ENCODE measurements at regions not wholly inside any gene's neighbourhood (a gene's known extent, or its start where the extent isn't known, plus 50 kb on each side); places are given as distances from the start of the nearest gene placed in this dataset.

GRCh38 chr13:75231235-75231634 lies 250.7 kb downstream of the TBC1D4 start:
- TF ChIP-seq, protein P1, sequence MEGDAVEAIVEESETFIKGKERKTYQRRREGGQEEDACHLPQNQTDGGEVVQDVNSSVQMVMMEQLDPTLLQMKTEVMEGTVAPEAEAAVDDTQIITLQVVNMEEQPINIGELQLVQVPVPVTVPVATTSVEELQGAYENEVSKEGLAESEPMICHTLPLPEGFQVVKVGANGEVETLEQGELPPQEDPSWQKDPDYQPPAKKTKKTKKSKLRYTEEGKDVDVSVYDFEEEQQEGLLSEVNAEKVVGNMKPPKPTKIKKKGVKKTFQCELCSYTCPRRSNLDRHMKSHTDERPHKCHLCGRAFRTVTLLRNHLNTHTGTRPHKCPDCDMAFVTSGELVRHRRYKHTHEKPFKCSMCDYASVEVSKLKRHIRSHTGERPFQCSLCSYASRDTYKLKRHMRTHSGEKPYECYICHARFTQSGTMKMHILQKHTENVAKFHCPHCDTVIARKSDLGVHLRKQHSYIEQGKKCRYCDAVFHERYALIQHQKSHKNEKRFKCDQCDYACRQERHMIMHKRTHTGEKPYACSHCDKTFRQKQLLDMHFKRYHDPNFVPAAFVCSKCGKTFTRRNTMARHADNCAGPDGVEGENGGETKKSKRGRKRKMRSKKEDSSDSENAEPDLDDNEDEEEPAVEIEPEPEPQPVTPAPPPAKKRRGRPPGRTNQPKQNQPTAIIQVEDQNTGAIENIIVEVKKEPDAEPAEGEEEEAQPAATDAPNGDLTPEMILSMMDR (IDR thresholded peaks at IDR 0.05; ENCODE audit: borderline replicate concordance) = no peak
- intact Hi-C loops (cut with micrococcal nuclease) = no loop called here
- H3K27ac ChIP-seq (replicated peaks) = no peak overlapping the region
- no peaks in the 10 kb centered on the region for H3K36me3 ChIP-seq
- peaks cover 8% of the 10 kb centered on the region for H3K9me3 ChIP-seq (replicated peaks)
- no peaks in the 10 kb centered on the region for H3K27me3 ChIP-seq (ENCODE audit: low read depth)
- H3K4me1 ChIP-seq = no peaks in the 10 kb centered on the region
- DNase-seq = no peak
- no peak overlapping the region for H3K4me3 ChIP-seq

GRCh38 chr13:75226733-75227435 lies 255.1 kb downstream of the TBC1D4 start:
- no peak for DNase-seq
- Histone ChIP-seq H3K4me1 (no peaks in the 10 kb centered on the region), H3K36me3 (no peaks in the 10 kb centered on the region), H3K9me3 (replicated peaks) (peaks cover 6% of the 10 kb centered on the region), H3K27ac (replicated peaks) (no peak overlapping the region), H3K4me3 (no peak overlapping the region), H3K27me3 (ENCODE audit: low read depth) (no peaks in the 10 kb centered on the region)
- TF ChIP-seq, protein P1 (IDR thresholded peaks at IDR 0.05; ENCODE audit: borderline replicate concordance) = no peak
- intact Hi-C loops (cut with micrococcal nuclease) = no loop called here

GRCh38 chr13:75226092-75226491 lies 255.9 kb downstream of the TBC1D4 start:
- Histone ChIP-seq H3K27ac (replicated peaks) (no peak overlapping the region), H3K9me3 (replicated peaks) (no peaks in the 10 kb centered on the region), H3K36me3 (no peaks in the 10 kb centered on the region), H3K4me1 (no peaks in the 10 kb centered on the region), H3K4me3 (no peak overlapping the region), H3K27me3 (ENCODE audit: low read depth) (no peaks in the 10 kb centered on the region)
- TF ChIP-seq, protein P1 (IDR thresholded peaks at IDR 0.05; ENCODE audit: borderline replicate concordance) = no peak
- no peak for DNase-seq
- intact Hi-C loops (cut with micrococcal nuclease) = no loop called here

DNA sequence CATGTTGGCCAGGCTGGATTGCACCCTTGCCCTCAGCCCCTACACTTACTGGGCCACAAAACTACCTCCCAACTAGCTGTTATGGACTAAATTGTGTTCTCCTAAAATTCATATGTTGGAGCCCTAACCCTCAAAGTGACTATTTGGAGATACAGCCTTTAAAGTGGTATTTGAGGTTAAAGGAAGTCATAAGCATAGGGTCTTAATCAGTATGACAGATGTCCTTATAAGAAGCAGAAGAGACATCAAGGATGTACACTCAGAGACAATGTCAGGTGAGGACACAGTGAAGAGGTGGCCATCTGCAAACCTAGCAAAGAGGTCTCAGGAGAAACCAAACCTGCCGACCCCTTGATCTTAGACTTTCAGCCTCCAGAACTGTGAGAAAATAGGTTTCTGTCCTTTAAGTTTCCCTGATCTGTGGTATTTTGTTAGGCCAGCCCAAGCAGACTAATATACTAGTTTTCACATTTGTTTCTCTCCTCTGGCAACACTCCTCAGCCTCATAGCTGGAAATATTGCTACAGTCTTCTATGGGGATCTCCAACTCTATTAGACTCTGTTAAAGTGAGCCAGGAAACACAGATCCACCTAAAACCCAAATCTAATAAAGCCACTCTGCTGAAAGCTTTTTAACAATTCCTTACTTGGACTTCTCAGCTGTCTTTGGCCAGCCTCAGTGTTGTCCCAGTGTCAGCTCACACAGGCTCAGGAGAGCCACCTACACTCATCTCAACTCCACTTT lies 256.5 kb downstream of the TBC1D4 start:
- no peak for DNase-seq
- no peak overlapping the region for H3K27ac ChIP-seq (replicated peaks)
- intact Hi-C loops (cut with micrococcal nuclease) = no loop called here
- TF ChIP-seq, protein P1 (IDR thresholded peaks at IDR 0.05; ENCODE audit: borderline replicate concordance) = no peak
- H3K4me3 ChIP-seq = no peak overlapping the region
- H3K9me3 ChIP-seq (replicated peaks) = no peaks in the 10 kb centered on the region
- no peaks in the 10 kb centered on the region for H3K4me1 ChIP-seq
- H3K27me3 ChIP-seq (ENCODE audit: low read depth) = peaks cover 6% of the 10 kb centered on the region
- no peaks in the 10 kb centered on the region for H3K36me3 ChIP-seq

GRCh38 chr13:75224053-75224742 lies 257.8 kb downstream of the TBC1D4 start:
- intact Hi-C loops (cut with micrococcal nuclease) = no loop called here
- Histone ChIP-seq H3K4me3 (no peak overlapping the region), H3K36me3 (no peaks in the 10 kb centered on the region), H3K4me1 (peaks cover 4% of the 10 kb centered on the region), H3K27ac (replicated peaks) (no peak overlapping the region), H3K27me3 (ENCODE audit: low read depth) (peaks cover 12% of the 10 kb centered on the region), H3K9me3 (replicated peaks) (no peaks in the 10 kb centered on the region)
- DNase-seq = no peak
- TF ChIP-seq, protein P1 (IDR thresholded peaks at IDR 0.05; ENCODE audit: borderline replicate concordance) = no peak
